ENCODE measurements at regions not wholly inside any gene's neighbourhood (a gene's known extent, or its start where the extent isn't known, plus 50 kb on each side); places are given as distances from the start of the nearest gene placed in this dataset.

- H3K4me1 Mint-ChIP-seq: peaks cover 3 to 9% of the 10 kb centered on the region in 2 experiments
- H4K5ac ChIP-seq (ENCODE audit: insufficient read length, low read depth, low read length): no peak overlapping the region
- H3K4me1 ChIP-seq (ENCODE audit: insufficient read depth, low read length): no peaks in the 10 kb centered on the region
- no peak overlapping the region for H3K4me3 Mint-ChIP-seq
- H3K27me3 Mint-ChIP-seq (ENCODE audit: low read depth): no peaks in the 10 kb centered on the region; the same call in 1 of the 2 replicates
- no peak overlapping the region for H2AK5ac ChIP-seq (ENCODE audit: insufficient read length, low read length)
- no peak overlapping the region for H3K4me2 ChIP-seq (ENCODE audit: insufficient read depth, insufficient read length, low read length)
- WGBS (ENCODE audit: extremely low coverage, insufficient read length, low lambda C conversion rate): no CpG with 5 or more reads among the region's 4 CpGs
- H3K23ac ChIP-seq (ENCODE audit: insufficient read length, low read depth, low read length): no peak overlapping the region
- H2BK20ac ChIP-seq (ENCODE audit: low read depth, low read length, poor library complexity, severe bottlenecking): no peak overlapping the region
- H2BK5ac ChIP-seq (ENCODE audit: insufficient read length, low read length): no peak overlapping the region
- no peaks in the 10 kb centered on the region; the same call in 1 of the 2 replicates for H3K27me3 ChIP-seq (ENCODE audit: insufficient read depth, low read length)
- H3K14ac ChIP-seq (ENCODE audit: insufficient read depth, low read length): no peak overlapping the region
- H3K9me3 ChIP-seq (ENCODE audit: control insufficient read depth, low read depth, low read length): peaks cover 15% of the 10 kb centered on the region
- H4K91ac ChIP-seq (ENCODE audit: insufficient read length, low read depth, low read length): no peak overlapping the region
- no peak for DNase-seq
- no peak overlapping the region for H3K27ac ChIP-seq (ENCODE audit: insufficient read length, low read depth, low read length)
- H3K36me3 Mint-ChIP-seq (ENCODE audit: insufficient read depth in 1 of 3, low read depth in 3 of 3): peaks cover 0 to 2% (median 0%) of the 10 kb centered on the region in 3 experiments; a peak in 1 of 7 replicates
- no peaks in the 10 kb centered on the region for H3K79me1 ChIP-seq (ENCODE audit: insufficient read depth, low read depth, low read length, poor library complexity, severe bottlenecking)
- H3T11ph ChIP-seq (ENCODE audit: low read length): no peak overlapping the region
- no peak overlapping the region for H2AFZ ChIP-seq (ENCODE audit: low read length)
- H2BK12ac ChIP-seq (ENCODE audit: insufficient read length, low read depth, low read length): no peak overlapping the region
- H3K9me3 Mint-ChIP-seq: peaks cover 49 to 56% of the 10 kb centered on the region in 2 experiments
- H4K20me1 ChIP-seq (ENCODE audit: control insufficient read depth, insufficient read depth, insufficient read length): no peaks in the 10 kb centered on the region
- H3K9ac ChIP-seq (ENCODE audit: extremely low read depth, insufficient read length, low read length): no peak overlapping the region
- no peak overlapping the region for H3K27ac Mint-ChIP-seq
- no peaks in the 10 kb centered on the region for H3K23me2 ChIP-seq (ENCODE audit: insufficient read length, low read depth, low read length, poor library complexity, severe bottlenecking)
- no peak overlapping the region for H3K18ac ChIP-seq (ENCODE audit: insufficient read length, low read depth, low read length)
- no peak overlapping the region for H2BK15ac ChIP-seq (ENCODE audit: low read depth, low read length)
- no peak for TF ChIP-seq CTCF (conservative IDR thresholded peaks at IDR 0.05)
- H3K56ac ChIP-seq (ENCODE audit: insufficient read length, low read depth, low read length): no peak overlapping the region
- no peak overlapping the region for H4K8ac ChIP-seq (replicated peaks; ENCODE audit: insufficient read length, low read depth, low read length)
- no peak overlapping the region for H2BK120ac ChIP-seq (ENCODE audit: low read depth, low read length, poor library complexity, severe bottlenecking)
- H3K4ac ChIP-seq (ENCODE audit: low read depth, low read length): no peak overlapping the region
- H3K79me2 ChIP-seq (ENCODE audit: insufficient read depth, low read length): no peaks in the 10 kb centered on the region
Measured at GRCh38 chrX:101750744-101751143, 91.1 kb upstream of the ARMCX2 start.

All from H9 (cell line).